ENCODE measurements at regions not wholly inside any gene's neighbourhood (a gene's known extent, or its start where the extent isn't known, plus 50 kb on each side); places are given as distances from the start of the nearest gene placed in this dataset.
"Not testable (repeated sequence)": the region's sequence is repeated elsewhere in the genome, so short reads cannot be mapped to it uniquely, and the experiment has no call there.

- TF ChIP-seq CTCF (IDR thresholded peaks at IDR 0.05; ENCODE audit: insufficient read depth, low read depth, low read length) = no peak
- no peak for DNase-seq (ENCODE audit: low read depth)
- H3K4me3 ChIP-seq (ENCODE audit: low read depth, low read length) = no peak overlapping the region
Measured at GRCh38 chr3:182521339-182521738, 272.0 kb upstream of the ATP11B start.

GRCh38 chr3:182523424-182523823 lies 269.9 kb upstream of the ATP11B start:
- not testable (repeated sequence) for DNase-seq (ENCODE audit: low read depth)

GRCh38 chr3:182523836-182524235 lies 269.5 kb upstream of the ATP11B start:
- TF ChIP-seq CTCF (IDR thresholded peaks at IDR 0.05; ENCODE audit: insufficient read depth, low read depth, low read length) = no peak
- no peak overlapping the region for H3K4me3 ChIP-seq (ENCODE audit: low read depth, low read length)
- no peak for DNase-seq (ENCODE audit: low read depth)

More at GRCh38 chr3:182523424-182523823, 269.9 kb upstream of the ATP11B start:
- H3K4me3 ChIP-seq (ENCODE audit: low read depth, low read length) = not testable (repeated sequence)

- no peak overlapping the region for H3K4me3 ChIP-seq (ENCODE audit: low read depth, low read length)
- no peak for DNase-seq (ENCODE audit: low read depth)
- TF ChIP-seq CTCF (IDR thresholded peaks at IDR 0.05; ENCODE audit: insufficient read depth, low read depth, low read length) = no peak
Measured at GRCh38 chr3:182524711-182525401, 268.4 kb upstream of the ATP11B start.

- no peak for TF ChIP-seq CTCF (IDR thresholded peaks at IDR 0.05; ENCODE audit: insufficient read depth, low read depth, low read length)
- no peak for DNase-seq (ENCODE audit: low read depth)
- no peak overlapping the region for H3K4me3 ChIP-seq (ENCODE audit: low read depth, low read length)
Measured at GRCh38 chr3:182525766-182526374, 267.4 kb upstream of the ATP11B start.

- no peak overlapping the region for H3K4me3 ChIP-seq (ENCODE audit: low read depth, low read length)
- no peak for DNase-seq (ENCODE audit: low read depth)
- no peak for TF ChIP-seq CTCF (IDR thresholded peaks at IDR 0.05; ENCODE audit: insufficient read depth, low read depth, low read length)
Measured at GRCh38 chr3:182527745-182528144, 265.6 kb upstream of the ATP11B start.

GRCh38 chr3:182530316-182530715 lies 263.0 kb upstream of the ATP11B start:
- no peak for DNase-seq (ENCODE audit: low read depth)
- H3K4me3 ChIP-seq (ENCODE audit: low read depth, low read length) = no peak overlapping the region
- no peak for TF ChIP-seq CTCF (IDR thresholded peaks at IDR 0.05; ENCODE audit: insufficient read depth, low read depth, low read length)

Data from fibroblast of villous mesenchyme (primary cell).